ENCODE measurements at regions not wholly inside any gene's neighbourhood (a gene's known extent, or its start where the extent isn't known, plus 50 kb on each side); places are given as distances from the start of the nearest gene placed in this dataset.

GRCh38 chr1:224486801-224487583, 52.4 kb upstream of the WDR26 start:
- DNase-seq = no peak

DNA sequence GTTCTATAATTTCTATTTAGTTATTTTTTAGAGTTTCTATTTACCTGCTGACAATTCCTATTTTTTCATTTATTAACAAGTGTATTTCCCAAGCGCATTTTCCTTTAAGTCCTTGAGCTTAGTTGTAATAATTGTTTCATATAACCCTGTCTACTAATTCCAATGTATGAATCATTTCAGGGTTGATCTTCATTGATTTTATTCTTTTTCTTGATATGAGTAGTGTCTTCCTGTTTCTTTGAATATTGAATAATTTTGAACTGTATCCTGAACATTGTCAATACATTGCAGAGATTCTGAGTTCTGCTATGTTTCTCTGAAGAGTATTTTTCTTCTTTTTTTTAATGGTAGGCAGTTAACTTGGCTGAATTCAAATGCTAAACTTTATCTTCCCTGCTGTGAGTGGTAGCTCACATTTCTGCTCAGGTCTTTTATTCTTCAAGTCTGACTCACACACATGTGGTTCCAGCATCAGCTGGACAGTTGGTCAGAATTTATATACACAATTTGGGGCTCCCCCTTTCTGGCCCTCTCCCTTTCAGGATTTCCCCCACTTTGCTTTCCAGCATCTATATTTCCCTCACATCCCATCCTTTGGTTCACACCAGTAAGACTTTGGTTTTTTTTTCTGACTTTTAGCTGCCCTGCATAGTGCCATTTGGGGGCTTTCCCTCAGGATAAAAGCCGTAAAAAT, 54.4 kb upstream of the WDR26 start:
- DNase-seq = no peak

DNA sequence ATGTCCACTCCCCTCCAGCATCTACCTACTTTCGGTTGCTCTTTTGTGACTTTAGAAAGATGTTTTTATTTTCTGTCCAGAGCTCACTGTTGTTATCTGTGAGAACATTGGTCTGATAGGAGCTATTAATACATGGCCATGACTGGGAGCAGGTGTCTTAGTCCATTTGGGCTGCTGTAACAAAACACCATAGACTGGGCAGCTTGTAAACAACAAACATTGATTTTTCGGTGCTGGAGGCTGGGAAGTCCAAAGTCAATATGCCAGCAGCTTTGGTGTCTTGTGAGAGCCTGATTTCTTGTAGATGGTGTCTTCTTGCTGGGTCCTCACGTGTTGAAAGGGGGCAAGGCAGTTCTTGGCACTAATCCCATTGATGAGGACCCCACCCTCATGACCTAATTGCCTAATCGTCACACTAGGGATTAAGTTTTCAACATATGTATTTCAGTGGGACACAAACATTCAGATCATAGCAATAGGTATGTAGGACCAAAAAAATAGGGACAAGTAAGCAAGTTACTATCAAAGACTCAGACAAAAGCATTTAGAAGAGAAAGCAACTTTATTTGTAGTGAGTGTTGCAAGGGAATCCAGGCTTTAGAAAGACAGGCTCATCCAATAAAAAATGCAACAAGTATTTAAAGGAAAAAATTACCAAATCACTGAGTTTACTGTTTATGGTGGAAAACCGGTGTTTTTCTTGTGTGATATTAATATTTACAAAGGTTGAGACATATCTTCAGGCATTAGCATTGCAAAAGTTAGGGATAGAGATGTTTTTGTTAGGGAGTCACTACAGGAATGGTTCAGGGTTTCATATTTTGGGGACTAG, 55.2 kb upstream of the WDR26 start:
- DNase-seq = no peak

- no peak for DNase-seq
Measured at GRCh38 chr1:224490549-224491537, 56.2 kb upstream of the WDR26 start.

- no peak for DNase-seq
Measured at GRCh38 chr1:224492015-224492414, 57.4 kb upstream of the WDR26 start.

- DNase-seq = no peak
Measured at GRCh38 chr1:224492632-224493031, 58.0 kb upstream of the WDR26 start.

GRCh38 chr1:224493269-224493668, 58.7 kb upstream of the WDR26 start:
- DNase-seq = no peak

GRCh38 chr1:224494343-224494742, 59.7 kb upstream of the WDR26 start:
- DNase-seq = no peak

- no peak for DNase-seq
Measured at GRCh38 chr1:224495866-224496265, 61.3 kb upstream of the WDR26 start.

GRCh38 chr1:224496826-224497225, 62.2 kb upstream of the WDR26 start:
- DNase-seq = no peak

DNA sequence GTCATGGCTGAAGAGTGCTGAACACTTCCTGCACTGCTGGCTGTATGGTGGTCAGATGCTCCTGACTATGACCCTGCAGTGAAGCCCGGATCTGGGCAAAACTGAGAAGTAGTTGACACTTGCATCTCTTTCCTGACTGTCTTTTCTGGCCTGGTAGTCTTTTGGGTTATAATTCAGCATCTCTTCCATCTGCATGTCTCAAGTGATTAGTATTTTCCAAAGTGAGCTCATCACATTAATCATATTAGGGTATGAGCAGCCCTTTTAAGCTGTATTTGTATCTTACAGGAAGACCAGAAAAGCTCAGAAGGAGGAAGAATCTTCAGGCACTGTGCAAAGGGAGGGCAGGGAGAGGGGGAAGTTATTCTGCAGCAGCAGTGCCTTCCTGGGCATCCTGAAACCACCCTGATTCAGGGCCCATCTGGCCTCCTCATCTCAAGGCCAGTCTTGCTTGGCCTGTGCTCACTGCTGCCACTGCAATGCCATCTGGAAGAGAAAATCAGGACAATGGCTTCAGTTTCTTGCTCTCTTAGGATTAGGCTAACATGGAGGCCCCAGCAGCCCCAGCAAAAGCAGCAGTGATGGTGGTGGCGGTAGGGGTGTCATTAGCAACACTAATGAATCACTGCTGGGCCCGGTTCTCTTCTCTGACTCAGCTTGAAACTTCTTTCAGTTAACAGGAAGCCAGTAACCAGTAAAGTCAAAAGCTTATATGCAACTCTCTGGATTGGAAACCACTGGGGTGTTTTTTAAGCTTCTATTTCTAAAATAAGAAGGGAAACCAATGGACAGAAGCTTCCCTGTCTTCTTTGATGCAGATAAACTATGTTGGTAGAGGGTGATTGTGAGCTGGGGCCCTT, 63.3 kb upstream of the WDR26 start:
- no peak for DNase-seq

DNA sequence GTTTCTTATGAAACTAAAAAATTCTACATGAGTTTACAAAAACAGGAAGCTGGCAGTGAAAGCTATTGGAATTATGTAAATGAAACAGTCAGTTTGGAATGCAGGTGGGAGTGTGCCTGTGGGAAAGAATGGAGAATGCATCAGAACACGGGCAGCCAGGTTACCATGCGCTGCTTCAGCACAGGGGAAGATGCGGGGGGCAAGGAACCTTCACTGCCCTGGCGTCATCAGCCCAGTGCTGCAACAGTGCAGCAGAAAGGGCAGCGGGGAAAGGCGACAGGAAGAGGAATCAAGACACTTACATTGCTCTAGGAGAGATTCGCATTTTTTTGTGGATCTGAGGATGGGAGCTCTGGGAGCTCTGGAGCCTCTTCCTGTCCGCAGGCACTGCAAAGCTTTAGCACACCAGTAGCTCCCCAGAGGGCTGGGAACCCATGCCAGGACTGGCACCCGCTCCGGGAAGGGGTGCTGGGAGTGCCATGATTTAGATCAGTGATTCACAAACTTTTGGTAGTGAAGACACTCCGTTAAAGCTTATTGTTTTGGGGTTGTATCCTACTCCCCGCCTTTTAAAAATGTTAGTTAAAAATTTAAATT, 64.1 kb upstream of the WDR26 start:
- DNase-seq = no peak

DNA sequence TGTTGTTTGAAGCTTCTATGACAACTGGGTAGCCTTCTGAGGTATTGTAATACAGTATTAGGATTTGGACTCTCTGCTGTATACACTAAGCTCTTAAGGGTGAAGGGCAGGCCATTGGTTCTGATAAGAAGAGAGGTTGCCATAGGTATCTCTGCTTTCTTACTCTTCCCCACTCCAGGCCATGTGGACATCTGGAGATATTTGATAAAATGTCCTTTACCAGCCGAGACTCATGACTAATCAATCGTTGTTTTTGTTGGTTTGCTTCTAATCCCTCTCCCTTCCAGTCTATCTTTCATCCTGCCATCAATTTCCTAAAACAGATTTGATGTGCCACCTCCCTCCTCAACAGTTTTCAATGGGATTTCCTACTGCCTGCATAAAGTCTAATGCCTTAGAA, 64.6 kb upstream of the WDR26 start:
- DNase-seq = no peak

DNA sequence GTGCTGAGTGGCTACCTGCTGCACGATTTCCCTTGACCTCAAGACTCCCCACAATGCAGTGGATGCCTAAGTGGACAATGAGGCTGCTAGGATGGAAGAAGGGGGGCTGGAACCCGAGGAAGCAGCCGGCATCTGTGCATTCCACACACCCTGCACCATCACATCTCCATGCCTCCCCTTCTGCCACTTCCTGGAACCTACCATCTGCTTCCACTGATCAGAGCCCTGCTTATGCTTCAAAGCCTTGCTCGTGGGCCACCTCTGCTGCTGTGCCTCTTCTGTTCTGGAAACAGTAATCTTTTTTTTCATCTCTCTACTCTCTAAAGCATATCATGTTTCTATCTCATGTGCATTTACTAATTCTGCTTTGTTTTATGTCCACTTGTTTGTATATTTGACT, 66.2 kb upstream of the WDR26 start:
- DNase-seq = no peak

DNA sequence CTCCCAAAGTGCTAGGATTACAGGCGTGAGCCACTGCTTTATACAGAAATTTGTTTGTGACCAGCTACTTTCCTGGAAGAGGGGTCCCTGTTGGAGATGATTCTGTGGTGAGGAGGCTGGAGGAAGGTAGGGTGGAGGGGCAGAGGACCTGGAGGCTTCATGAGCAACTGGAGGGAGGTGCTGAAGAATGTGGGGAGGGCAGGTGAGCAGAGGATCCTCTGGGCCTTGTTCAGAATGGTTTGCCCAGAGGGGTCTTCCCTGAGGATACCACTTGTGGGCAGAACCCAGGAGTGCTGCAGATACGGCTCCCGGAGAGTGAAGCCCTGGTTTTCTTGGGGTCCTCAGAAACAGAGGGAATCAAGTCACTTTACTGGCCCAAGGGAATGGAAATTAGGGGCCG, 67.2 kb upstream of the WDR26 start:
- DNase-seq = no peak

DNA sequence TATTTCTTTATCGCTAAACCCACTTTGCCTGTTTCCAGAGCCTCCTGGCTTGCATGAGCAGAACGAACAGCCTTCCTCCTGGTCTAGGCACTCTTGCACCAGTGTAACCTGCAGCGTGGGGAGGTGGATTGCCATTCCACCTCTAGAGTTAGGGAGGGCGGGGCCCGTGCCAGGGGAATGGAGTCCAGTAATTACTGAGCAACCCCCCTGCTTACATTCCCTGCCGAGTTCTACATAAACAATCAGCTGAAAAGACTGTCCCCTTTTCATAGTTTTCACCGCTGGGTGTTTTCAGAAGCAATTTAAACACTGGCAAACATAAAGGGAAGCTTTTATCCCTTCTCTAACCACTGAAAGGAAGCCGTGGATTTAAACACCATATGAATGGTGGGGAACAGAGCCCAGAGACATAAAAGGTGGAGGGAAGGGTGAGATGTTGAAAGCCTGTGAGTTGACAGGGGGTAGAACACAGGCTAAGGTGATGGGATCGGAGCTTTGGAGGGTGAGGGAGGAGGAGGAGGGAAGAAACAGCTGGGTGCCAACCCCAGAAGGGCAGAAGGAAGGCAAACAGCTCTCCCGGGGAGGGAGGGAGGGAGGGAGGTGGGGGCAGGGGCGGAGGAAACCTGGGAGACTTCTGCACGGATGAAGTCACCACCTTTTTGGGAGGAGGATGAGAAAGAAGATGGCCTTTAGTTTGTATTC, 68.0 kb upstream of the WDR26 start:
- DNase-seq = peak; percentile 89

DNA sequence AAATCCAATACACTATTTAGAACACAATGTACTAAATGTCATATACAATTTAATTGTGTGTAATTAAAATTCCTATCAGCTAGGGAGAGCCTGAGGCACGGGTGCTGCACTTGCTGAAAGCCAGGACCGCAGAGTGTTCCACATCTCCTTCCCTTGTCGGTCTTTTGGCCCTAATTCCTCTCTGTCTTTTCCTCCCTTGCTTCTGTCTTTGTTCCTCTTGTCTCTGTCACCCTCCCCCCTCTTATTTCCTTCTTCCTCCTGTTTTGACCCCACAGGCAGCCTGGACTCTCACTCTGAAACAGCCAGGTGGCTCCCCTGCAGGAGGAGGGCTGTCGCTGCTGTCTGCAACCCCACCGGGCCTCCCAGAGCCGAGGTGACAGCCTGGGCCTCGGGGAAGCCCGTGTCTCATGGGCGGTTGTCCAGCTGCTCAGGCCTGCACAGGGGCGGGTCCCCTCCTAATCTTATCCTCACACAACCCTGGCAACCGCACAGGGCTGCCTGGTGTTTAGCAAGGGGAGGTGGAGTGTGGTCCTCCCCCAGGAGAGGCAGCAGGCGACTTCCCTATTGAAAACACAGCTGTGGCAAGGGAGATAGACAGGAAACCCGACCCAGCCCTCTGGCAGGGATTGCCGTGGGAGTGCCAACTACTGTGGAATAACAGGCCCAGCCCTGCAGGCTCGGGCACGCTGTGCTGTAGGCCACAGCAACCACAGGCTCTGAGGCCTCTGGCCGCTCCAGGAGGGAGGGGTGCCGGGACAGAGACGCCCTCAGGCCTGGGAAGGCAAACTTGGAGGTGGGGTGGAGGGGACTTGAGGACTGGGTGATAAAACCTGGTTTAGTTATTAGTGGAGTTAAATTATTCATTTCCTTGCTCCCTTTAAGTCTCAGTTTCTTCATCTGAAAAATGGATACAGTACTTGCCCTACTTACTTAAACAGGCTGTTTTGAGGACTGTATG, 68.8 kb upstream of the WDR26 start:
- peak; percentile 96 for DNase-seq

GRCh38 chr1:224504297-224505041, 69.9 kb upstream of the WDR26 start:
- no peak for DNase-seq

Data from NCI-H1092 (cell line).